ENCODE measurements at regions not wholly inside any gene's neighbourhood (a gene's known extent, or its start where the extent isn't known, plus 50 kb on each side); places are given as distances from the start of the nearest gene placed in this dataset.
"Not testable (repeated sequence)": the region's sequence is repeated elsewhere in the genome, so short reads cannot be mapped to it uniquely, and the experiment has no call there.

DNA sequence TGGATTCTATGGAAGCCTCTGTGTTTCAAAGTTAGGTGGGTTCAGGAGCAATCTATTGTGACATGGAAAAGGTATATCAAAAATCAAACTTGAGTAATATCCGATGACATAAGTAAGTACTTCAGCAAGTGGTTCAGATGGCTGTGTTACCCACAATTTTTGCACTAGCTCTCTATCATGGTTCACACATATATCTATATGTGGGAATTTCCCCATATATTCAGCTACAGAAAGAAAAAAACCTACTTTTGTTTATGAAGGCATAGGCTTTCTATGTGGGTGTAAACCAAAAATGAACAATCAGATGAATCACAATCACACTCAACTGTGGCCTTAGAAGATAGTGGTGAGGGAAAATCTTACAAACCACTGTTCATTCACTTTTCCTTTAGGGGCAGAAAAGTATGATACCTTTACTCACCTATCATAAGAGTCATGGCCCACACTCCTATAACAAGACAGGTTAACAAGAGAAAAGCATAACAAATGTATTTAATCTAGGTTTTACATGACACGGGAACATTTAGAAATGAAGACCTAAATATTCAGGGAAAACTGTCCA lies 449.6 kb upstream of the HTR1E start:
- DNase-seq (ENCODE audit: low spot score) = no peak
- TF ChIP-seq CTCF (IDR thresholded peaks at IDR 0.05; ENCODE audit: extremely low read depth, insufficient read depth, missing control alignments) = no peak
- in situ Hi-C loops (cut with MboI; ENCODE audit: low pct_unique_long_range_greater_than_20kb, low sequenced_read_pairs, unreplicated experiment) = no loop called here

DNA sequence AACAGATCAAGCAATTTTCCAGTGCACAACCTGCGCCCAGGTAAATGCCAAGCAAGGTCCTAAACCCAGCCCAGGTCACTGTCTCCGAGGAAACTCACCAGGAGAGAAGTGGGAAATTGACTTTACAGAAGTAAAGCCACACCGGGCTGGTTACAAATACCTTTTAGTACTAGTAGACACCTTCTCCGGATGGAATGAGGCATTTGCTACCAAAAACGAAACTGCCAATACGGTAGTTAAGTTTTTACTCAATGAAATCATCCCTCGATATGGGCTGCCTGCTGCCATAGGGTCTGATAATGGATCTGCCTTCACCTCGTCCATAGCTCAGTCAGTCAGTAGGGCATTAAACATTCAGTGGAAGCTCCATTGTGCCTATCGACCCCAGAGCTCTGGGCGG lies 459.0 kb upstream of the HTR1E start:
- in situ Hi-C loops (cut with MboI; ENCODE audit: low pct_unique_long_range_greater_than_20kb, low sequenced_read_pairs, unreplicated experiment); DNase-seq (ENCODE audit: low spot score): not testable (repeated sequence)

DNA sequence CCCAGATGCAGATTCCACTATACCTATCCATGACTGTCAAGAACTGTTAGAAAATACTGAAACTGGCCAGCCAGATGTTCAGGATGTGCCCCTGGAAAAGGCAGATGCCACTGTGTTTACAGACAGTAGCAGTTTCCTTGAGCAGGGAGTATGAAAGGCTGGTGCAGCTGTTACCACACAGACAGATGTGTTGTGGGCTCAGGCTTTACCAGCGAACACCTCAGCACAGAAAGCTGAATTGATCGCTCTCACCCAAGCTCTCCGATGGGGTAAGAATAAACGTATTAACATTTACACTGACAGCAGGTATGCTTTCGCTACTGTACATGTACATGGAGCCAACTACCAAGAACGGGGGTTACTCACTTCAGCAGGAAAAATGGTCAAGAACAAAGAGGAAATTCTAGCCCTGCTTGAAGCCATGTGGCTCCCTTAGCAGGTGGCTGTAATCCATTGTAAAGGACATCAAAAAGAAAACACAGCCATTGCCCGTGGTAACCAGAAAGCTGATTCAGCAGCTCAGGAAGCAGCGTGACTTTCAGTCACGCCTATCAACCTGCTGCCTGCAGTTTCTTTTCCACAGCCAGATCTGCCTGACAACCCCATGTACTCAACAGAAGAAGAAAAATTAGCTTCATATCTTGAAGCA lies 459.7 kb upstream of the HTR1E start:
- TF ChIP-seq CTCF (IDR thresholded peaks at IDR 0.05; ENCODE audit: extremely low read depth, insufficient read depth, missing control alignments) = no peak
- no peak for DNase-seq (ENCODE audit: low spot score)
- in situ Hi-C loops (cut with MboI; ENCODE audit: low pct_unique_long_range_greater_than_20kb, low sequenced_read_pairs, unreplicated experiment) = no loop called here

- TF ChIP-seq CTCF (IDR thresholded peaks at IDR 0.05; ENCODE audit: extremely low read depth, insufficient read depth, missing control alignments) = no peak
- in situ Hi-C loops (cut with MboI; ENCODE audit: low pct_unique_long_range_greater_than_20kb, low sequenced_read_pairs, unreplicated experiment) = no loop called here
- no peak for DNase-seq (ENCODE audit: low spot score)
Measured at GRCh38 chr6:86476311-86476710, 461.0 kb upstream of the HTR1E start.

GRCh38 chr6:86474081-86474480 lies 463.2 kb upstream of the HTR1E start:
- in situ Hi-C loops (cut with MboI; ENCODE audit: low pct_unique_long_range_greater_than_20kb, low sequenced_read_pairs, unreplicated experiment) = no loop called here
- no peak for DNase-seq (ENCODE audit: low spot score)
- TF ChIP-seq CTCF (IDR thresholded peaks at IDR 0.05; ENCODE audit: extremely low read depth, insufficient read depth, missing control alignments) = no peak

DNA sequence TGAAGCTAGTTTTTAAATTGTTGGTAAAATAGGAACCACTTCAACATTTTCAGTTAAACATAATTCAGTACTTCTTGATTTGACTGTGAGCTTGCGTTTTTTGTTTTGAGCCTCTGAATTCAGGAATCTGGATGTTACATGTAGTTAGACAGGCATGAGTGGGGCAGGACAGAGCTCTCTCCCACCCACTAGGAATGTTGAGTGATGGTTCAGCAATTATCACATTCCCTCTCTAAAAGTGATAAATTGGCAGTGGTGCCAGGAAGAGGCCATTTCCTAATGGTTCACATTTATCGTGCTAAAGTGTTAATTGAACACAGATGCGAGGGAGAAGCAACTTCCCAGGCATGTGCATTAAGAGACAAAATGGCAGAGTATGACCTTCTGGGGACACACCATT lies 465.5 kb upstream of the HTR1E start:
- in situ Hi-C loops (cut with MboI; ENCODE audit: low pct_unique_long_range_greater_than_20kb, low sequenced_read_pairs, unreplicated experiment) = no loop called here
- TF ChIP-seq CTCF (IDR thresholded peaks at IDR 0.05; ENCODE audit: extremely low read depth, insufficient read depth, missing control alignments) = no peak
- DNase-seq (ENCODE audit: low spot score) = no peak

DNA sequence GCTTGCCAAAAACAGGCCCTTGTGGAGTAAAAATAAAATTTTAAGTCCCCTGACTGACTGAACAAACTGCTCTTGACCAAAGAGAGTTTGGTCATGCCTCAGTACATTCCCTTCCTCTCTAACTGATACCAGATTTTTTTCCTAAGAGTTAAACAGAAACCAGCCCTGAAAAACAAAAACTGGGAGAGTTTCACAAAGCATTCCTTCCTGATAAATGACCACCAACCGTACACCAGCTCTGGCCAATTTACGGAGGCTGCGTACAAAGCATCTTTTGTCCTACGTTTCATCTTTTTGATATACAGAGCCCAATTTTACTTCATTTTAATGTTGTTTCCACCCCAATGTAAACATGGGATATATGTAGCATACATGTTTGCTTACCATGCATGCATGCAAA lies 477.4 kb upstream of the HTR1E start:
- DNase-seq (ENCODE audit: low spot score) = no peak
- TF ChIP-seq CTCF (IDR thresholded peaks at IDR 0.05; ENCODE audit: extremely low read depth, insufficient read depth, missing control alignments) = no peak
- in situ Hi-C loops (cut with MboI; ENCODE audit: low pct_unique_long_range_greater_than_20kb, low sequenced_read_pairs, unreplicated experiment) = no loop called here
